H1 (cell line): ENCODE measurements at regions not wholly inside any gene's neighbourhood (a gene's known extent, or its start where the extent isn't known, plus 50 kb on each side); places are given as distances from the start of the nearest gene placed in this dataset.

Experiments
- CTCF ChIA-PET: fragments of 300-600 bp; sonication (Branson Sonifier 250); formaldehyde crosslinking; loops from one replicate; lab custom pipeline; 2021; ENCODE audit not compliant: partially characterized antibody; lab: Charles Lee
- POLR2A ChIA-PET: fragments of 300-600 bp; sonication (Branson Sonifier 250); formaldehyde crosslinking; loops from one replicate; lab custom pipeline; 2021; ENCODE audit warnings: inconsistent platforms; ENCODE audit not compliant: partially characterized antibody; lab: Charles Lee
- DNase-seq, 2 experiments: peaks; one replicate each; pipeline versions ENCODE4 v3.0.0 to v3.0.0-alpha.2; 2010 to 2022; ENCODE audit warnings: low spot score in 2 of 2, low read depth in 1 of 2, mixed read lengths in 1 of 2
- FAIRE-seq: peaks from 2 replicates; lab custom pipeline; 2011; peaks lifted over from hg19 to GRCh38; lab: Jason Lieb, UNC
- H2AFZ ChIP-seq: 2 replicates; pipeline ENCODE4 v1.8.1; 2012; ENCODE audit warnings: low read length, inconsistent platforms
- H2AK5ac ChIP-seq: 2 replicates; pipeline ENCODE4 v1.6.1; 2013; ENCODE audit warnings: low read depth, low read length
- H2BK120ac ChIP-seq: replicated peaks from 2 replicates; pipeline ENCODE3; 2013; ENCODE audit warnings: low read depth, low read length, inconsistent platforms
- H2BK12ac ChIP-seq: 2 replicates; pipeline ENCODE4 v1.6.1; 2013; ENCODE audit warnings: low read depth, low read length
- H2BK15ac ChIP-seq: 2 replicates; pipeline ENCODE4 v1.6.1; 2013; ENCODE audit warnings: low read length
- H2BK20ac ChIP-seq: 2 replicates; pipeline ENCODE4 v1.6.1; 2013; ENCODE audit warnings: low read length
- H2BK5ac ChIP-seq: 2 replicates; pipeline ENCODE4 v1.6.1; 2013; ENCODE audit warnings: low read depth, low read length
- H3K14ac ChIP-seq: 2 replicates; pipeline ENCODE4 v1.6.1; 2013; ENCODE audit warnings: inconsistent platforms; ENCODE audit not compliant: insufficient read length
- H3K18ac ChIP-seq: 2 replicates; pipeline ENCODE4 v1.6.1; 2013; ENCODE audit warnings: low read length; ENCODE audit errors: extremely low read depth
- H3K23ac ChIP-seq: 2 replicates; pipeline ENCODE4 v1.6.1; 2013; ENCODE audit warnings: inconsistent platforms; ENCODE audit not compliant: insufficient read length
- H3K23me2 ChIP-seq: 2 replicates; pipeline ENCODE4 v1.6.1; 2013; ENCODE audit warnings: low read depth, low read length
- H3K27ac ChIP-seq: 2 replicates; pipeline ENCODE4 v1.6.1; 2011; ENCODE audit warnings: low read depth, low read length, inconsistent platforms
- H3K27me3 ChIP-seq, 4 experiments: replicated peaks in 1 of 4; 1 replicate in 1 of 4; 2 replicates in 3 of 4; pipeline versions ENCODE4 v1.6.1 to v1.8.1; 2011 to 2013; ENCODE audit warnings: low read length in 3 of 4, mild to moderate bottlenecking in 3 of 4, inconsistent platforms in 2 of 4, mixed read lengths in 2 of 4, moderate library complexity in 1 of 4; ENCODE audit not compliant: control insufficient read depth in 3 of 4, insufficient read depth in 3 of 4; ENCODE audit errors: extremely low read depth in 1 of 4
- H3K36me3 ChIP-seq, 4 experiments: 2 replicates each; pipeline versions ENCODE4 v1.6.1 to v1.8.1; 2011 to 2013; ENCODE audit warnings: mild to moderate bottlenecking in 4 of 4, low read length in 3 of 4, moderate library complexity in 2 of 4, control low read depth in 1 of 4, inconsistent platforms in 1 of 4; ENCODE audit not compliant: insufficient read depth in 4 of 4, control insufficient read depth in 2 of 4
- H3K4ac ChIP-seq: replicated peaks from 2 replicates; pipeline ENCODE3; 2013; ENCODE audit warnings: low read length, low read depth, mixed read lengths, inconsistent platforms; ENCODE audit not compliant: insufficient read length
- H3K4me1 ChIP-seq, 4 experiments: replicated peaks in 1 of 4; 1 replicate in 1 of 4; 2 replicates in 3 of 4; pipeline versions ENCODE4 v1.6.1 to v1.8.1; 2011 to 2013; ENCODE audit warnings: low read length in 3 of 4, inconsistent platforms in 2 of 4, mixed read lengths in 1 of 4; ENCODE audit not compliant: insufficient read depth in 4 of 4, control insufficient read depth in 3 of 4
- H3K4me2 ChIP-seq, 2 experiments: 2 replicates each; pipeline versions ENCODE4 v1.6.1 to v1.8.1; 2011 to 2013; ENCODE audit warnings: low read depth in 2 of 2, low read length in 2 of 2, control low read depth in 1 of 2, inconsistent platforms in 1 of 2, mild to moderate bottlenecking in 1 of 2; ENCODE audit not compliant: insufficient read depth in 1 of 2
- H3K4me3 ChIP-seq, 4 experiments: fragments of 200-600, 300-600 bp in 1 of 4; sonication (generic), shearing (Covaris generic), sonication (Bioruptor Twin) in 1 of 4; 2 replicates each; pipeline versions ENCODE4 v1.5.1 to v1.8.1; 2011 to 2016; ENCODE audit warnings: low read length in 4 of 4, low read depth in 3 of 4, control low read depth in 2 of 4, inconsistent platforms in 2 of 4, mild to moderate bottlenecking in 2 of 4, mixed read lengths in 1 of 4, moderate library complexity in 1 of 4; ENCODE audit not compliant: insufficient read depth in 2 of 4; ENCODE audit errors: extremely low read depth in 1 of 4
- H3K56ac ChIP-seq: replicated peaks from 2 replicates; pipeline ENCODE3; 2013; ENCODE audit warnings: low read depth, mild to moderate bottlenecking, mixed read lengths, low read length, inconsistent platforms; ENCODE audit not compliant: insufficient read length
- H3K79me1 ChIP-seq: 2 replicates; pipeline ENCODE4 v1.6.1; 2013; ENCODE audit warnings: low read depth, low read length, control low read depth
- H3K79me2 ChIP-seq, 2 experiments: 2 replicates each; pipeline versions ENCODE4 v1.6.1 to v1.8.1; 2012 to 2013; ENCODE audit warnings: low read length in 2 of 2, mild to moderate bottlenecking in 2 of 2, inconsistent platforms in 1 of 2; ENCODE audit not compliant: insufficient read depth in 2 of 2, control insufficient read depth in 1 of 2
- H3K9ac ChIP-seq, 4 experiments: replicated peaks in 1 of 4; 1 replicate in 1 of 4; 2 replicates in 3 of 4; pipeline versions ENCODE4 v1.6.1 to v1.8.1; 2011 to 2013; ENCODE audit warnings: low read depth in 3 of 4, low read length in 3 of 4, control low read depth in 2 of 4, mild to moderate bottlenecking in 2 of 4, moderate library complexity in 2 of 4, inconsistent platforms in 1 of 4; ENCODE audit errors: extremely low read depth in 1 of 4
- H3K9me3 ChIP-seq, 2 experiments: 2 replicates each; pipeline versions ENCODE4 v1.6.1 to v1.8.1; 2012 to 2013; ENCODE audit warnings: mild to moderate bottlenecking in 2 of 2, moderate library complexity in 2 of 2, control low read depth in 1 of 2, inconsistent platforms in 1 of 2, low read depth in 1 of 2, low read length in 1 of 2, mixed read lengths in 1 of 2; ENCODE audit not compliant: insufficient read depth in 2 of 2
- H4K20me1 ChIP-seq, 2 experiments: replicated peaks in 1 of 2; 2 replicates each; pipeline versions ENCODE3 to v1.8.1; 2011 to 2013; ENCODE audit warnings: inconsistent platforms in 2 of 2, low read length in 2 of 2, mild to moderate bottlenecking in 1 of 2; ENCODE audit not compliant: insufficient read depth in 2 of 2, control insufficient read depth in 1 of 2
- H4K5ac ChIP-seq: 2 replicates; pipeline ENCODE4 v1.6.1; 2013; ENCODE audit warnings: low read length, low read depth, mixed read lengths, inconsistent platforms; ENCODE audit not compliant: insufficient read length
- H4K8ac ChIP-seq: 2 replicates; pipeline ENCODE4 v1.8.0; 2013; ENCODE audit warnings: mild to moderate bottlenecking, moderate library complexity, low read length, inconsistent platforms; ENCODE audit not compliant: insufficient read depth; ENCODE audit errors: extremely low read depth
- H4K91ac ChIP-seq: replicated peaks from 2 replicates; pipeline ENCODE3; 2013; ENCODE audit warnings: low read length, mixed read lengths, inconsistent platforms; ENCODE audit not compliant: insufficient read length
- CHD1 ChIP-seq: IDR thresholded peaks from 2 replicates; pipeline ENCODE4 v1.6.1; 2012; ENCODE audit warnings: low read depth, low read length, improper control_type of control experiment
- CTBP2 ChIP-seq: IDR thresholded peaks from 2 replicates; pipeline ENCODE4 v1.7.0; 2011; ENCODE audit warnings: borderline replicate concordance, mild to moderate bottlenecking, moderate library complexity, mixed read lengths, low read length; ENCODE audit not compliant: insufficient read depth, insufficient read length
- EZH2 ChIP-seq: fragments of 200-600 bp; sonication (generic); IDR thresholded peaks from 2 replicates; pipeline ENCODE4 v1.7.1; 2012; ENCODE audit warnings: low read depth, mild to moderate bottlenecking, moderate library complexity, low read length, inconsistent platforms; ENCODE audit not compliant: severe bottlenecking
- GTF2F1 ChIP-seq: IDR thresholded peaks from 2 replicates; pipeline ENCODE4 v1.6.1; 2012; ENCODE audit warnings: low read depth, low read length, improper control_type of control experiment, borderline replicate concordance
- RFX5 ChIP-seq: IDR thresholded peaks from 2 replicates; pipeline ENCODE4 v1.6.1; 2011; ENCODE audit warnings: low read depth, low read length, improper control_type of control experiment, borderline replicate concordance
- SP1 ChIP-seq: IDR thresholded peaks from 2 replicates; pipeline ENCODE4 v1.6.1; 2011; ENCODE audit warnings: low read depth, low read length
- SP2 ChIP-seq: IDR thresholded peaks from 2 replicates; pipeline ENCODE4 v1.6.1; 2012; ENCODE audit warnings: mild to moderate bottlenecking, low read length, inconsistent platforms
- SRF ChIP-seq: IDR thresholded peaks from 2 replicates; pipeline ENCODE4 v1.6.1; 2011; ENCODE audit warnings: mild to moderate bottlenecking, low read depth, low read length, moderate library complexity
- SUZ12 ChIP-seq: fragments of 200-600 bp; sonication (generic); IDR thresholded peaks from 2 replicates; pipeline ENCODE4 v1.6.1; 2012; ENCODE audit warnings: mild to moderate bottlenecking, inconsistent platforms, low read length, moderate library complexity, mixed read lengths
- TCF12 ChIP-seq: IDR thresholded peaks from 2 replicates; pipeline ENCODE4 v1.6.1; 2011; ENCODE audit warnings: low read depth, mild to moderate bottlenecking, low read length
- WGBS, 2 experiments: shearing (Covaris generic) in 1 of 2; methylation state at CpG; one replicate each; pipeline versions ENCODE4 v1.1.6 to v1.1.7; 2013 to 2015; ENCODE audit warnings: low lambda C conversion rate in 2 of 2, mixed read lengths in 2 of 2, inconsistent platforms in 1 of 2, low coverage in 1 of 2, missing lambda C conversion rate in 1 of 2; ENCODE audit not compliant: insufficient replicate concordance in 2 of 2, insufficient coverage in 1 of 2, insufficient read length in 1 of 2; ENCODE audit errors: extremely low coverage in 1 of 2, missing lambda C conversion rate in 1 of 2; 5-methylcytosine and 5-hydroxymethylcytosine counted together
- TF ChIP-seq, protein P1 (sequence below): IDR thresholded peaks from 2 replicates; pipeline ENCODE4 v1.6.1; 2011; ENCODE audit warnings: low read length, improper control_type of control experiment
- TF ChIP-seq, protein P2 (sequence below): IDR thresholded peaks from 2 replicates; pipeline ENCODE4 v1.6.1; 2011; ENCODE audit warnings: low read depth, mild to moderate bottlenecking, low read length; ENCODE audit not compliant: insufficient read depth

- no peak overlapping the region for H2BK20ac ChIP-seq
- H2BK15ac ChIP-seq: no peak overlapping the region
- ChIA-PET POLR2A (interaction anchor here (1.0 to 1.8 kb wide), 3 partner anchors 10 to 30 kb away, joined by 4 to 9 read pairs (median 5); no protein-coding TSS in a partner anchor), CTCF (interaction anchor here (0.6 to 1.2 kb wide), 3 partner anchors 12 to 1122 kb away, joined by 3 to 4 read pairs (median 4); no protein-coding TSS in a partner anchor)
- no peak overlapping the region for H3K9ac ChIP-seq
- H2BK12ac ChIP-seq: no peak overlapping the region
- H3K4me2 ChIP-seq: no peak overlapping the region
- no peak overlapping the region for H3K27ac ChIP-seq
- no peak overlapping the region for H2AK5ac ChIP-seq
- no peak overlapping the region for H2BK5ac ChIP-seq
- H4K20me1 ChIP-seq: no peaks in the 10 kb centered on the region
- H3K4me3 ChIP-seq: no peak overlapping the region
- H3K36me3 ChIP-seq: no peaks in the 10 kb centered on the region
- no peak overlapping the region for H3K14ac ChIP-seq
- no peaks in the 10 kb centered on the region for H3K27me3 ChIP-seq
- H2AFZ ChIP-seq: no peak overlapping the region
- peaks cover 2 to 6% (median 4%) of the 10 kb centered on the region in 4 experiments; a peak in 6 of 7 replicates for H3K4me1 ChIP-seq
- H3K56ac ChIP-seq: no peak overlapping the region
- H4K5ac ChIP-seq: no peak overlapping the region
- DNase-seq (no peak), FAIRE-seq (no peak)
- H3K23ac ChIP-seq: no peak overlapping the region
- TF ChIP-seq SP2 (no peak), GTF2F1 (no peak), SUZ12 (no peak), CTBP2 (no peak), TCF12 (no peak), CHD1 (no peak), SP1 (no peak), EZH2 (no peak), RFX5 (no peak), SRF (no peak)
- TF ChIP-seq, protein P1, sequence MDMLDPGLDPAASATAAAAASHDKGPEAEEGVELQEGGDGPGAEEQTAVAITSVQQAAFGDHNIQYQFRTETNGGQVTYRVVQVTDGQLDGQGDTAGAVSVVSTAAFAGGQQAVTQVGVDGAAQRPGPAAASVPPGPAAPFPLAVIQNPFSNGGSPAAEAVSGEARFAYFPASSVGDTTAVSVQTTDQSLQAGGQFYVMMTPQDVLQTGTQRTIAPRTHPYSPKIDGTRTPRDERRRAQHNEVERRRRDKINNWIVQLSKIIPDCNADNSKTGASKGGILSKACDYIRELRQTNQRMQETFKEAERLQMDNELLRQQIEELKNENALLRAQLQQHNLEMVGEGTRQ: no peak
- TF ChIP-seq, protein P2, sequence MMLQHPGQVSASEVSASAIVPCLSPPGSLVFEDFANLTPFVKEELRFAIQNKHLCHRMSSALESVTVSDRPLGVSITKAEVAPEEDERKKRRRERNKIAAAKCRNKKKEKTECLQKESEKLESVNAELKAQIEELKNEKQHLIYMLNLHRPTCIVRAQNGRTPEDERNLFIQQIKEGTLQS: no peak
- H3K9me3 ChIP-seq: no peaks in the 10 kb centered on the region
- H3K23me2 ChIP-seq: peaks cover 2% of the 10 kb centered on the region; the same call in 1 of the 2 replicates
- WGBS, 2 experiments: 96% methylated on average over 3 of the region's 3 CpGs; no CpG with 5 or more reads in 1 of the 2 experiments
- H3K4ac ChIP-seq: no peak overlapping the region
- H4K8ac ChIP-seq: no peak overlapping the region
- H3K18ac ChIP-seq: no peak overlapping the region
- no peaks in the 10 kb centered on the region; the same call in 1 of the 2 replicates for H3K79me1 ChIP-seq
- H4K91ac ChIP-seq: no peak overlapping the region
- H3K79me2 ChIP-seq: no peaks in the 10 kb centered on the region
- H2BK120ac ChIP-seq: no peak overlapping the region
Measured at GRCh38 chr16:13372421-13372820, 471.0 kb downstream of the SHISA9 start.
